ENCODE measurements at regions not wholly inside any gene's neighbourhood (a gene's known extent, or its start where the extent isn't known, plus 50 kb on each side); places are given as distances from the start of the nearest gene placed in this dataset.

DNA sequence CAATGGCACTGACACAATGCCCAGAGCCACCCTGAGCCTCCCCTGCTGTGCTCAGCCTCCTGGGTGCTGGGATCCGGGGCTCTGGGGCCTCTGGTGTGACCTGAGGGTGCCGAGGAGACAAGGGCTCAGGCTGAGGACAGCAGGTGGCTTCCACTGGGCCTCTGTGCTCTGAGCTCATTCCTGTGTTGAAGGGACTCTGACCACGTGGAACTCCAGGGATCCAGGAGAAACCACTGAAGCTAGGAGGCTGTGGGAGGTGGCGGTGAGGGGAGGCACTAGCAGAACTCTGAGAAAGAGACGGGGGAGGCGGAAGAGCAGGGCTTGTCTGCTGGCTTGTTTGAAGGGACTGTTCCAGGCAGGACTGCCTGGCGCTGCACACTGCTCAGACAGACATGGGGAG lies 318.7 kb upstream of the IRX1 start:
- Histone ChIP-seq H3K27ac (no peak overlapping the region), H3K27me3 (replicated peaks; ENCODE audit: insufficient read depth) (no peaks in the 10 kb centered on the region), H3K4me1 (ENCODE audit: control insufficient read depth in 1 of 2, low read depth in 2 of 2) (no peaks in the 10 kb centered on the region), H3K36me3 (no peaks in the 10 kb centered on the region), H3K9me3 (no peaks in the 10 kb centered on the region), H3K4me3 (no peak overlapping the region)
- TF ChIP-seq, protein P1, sequence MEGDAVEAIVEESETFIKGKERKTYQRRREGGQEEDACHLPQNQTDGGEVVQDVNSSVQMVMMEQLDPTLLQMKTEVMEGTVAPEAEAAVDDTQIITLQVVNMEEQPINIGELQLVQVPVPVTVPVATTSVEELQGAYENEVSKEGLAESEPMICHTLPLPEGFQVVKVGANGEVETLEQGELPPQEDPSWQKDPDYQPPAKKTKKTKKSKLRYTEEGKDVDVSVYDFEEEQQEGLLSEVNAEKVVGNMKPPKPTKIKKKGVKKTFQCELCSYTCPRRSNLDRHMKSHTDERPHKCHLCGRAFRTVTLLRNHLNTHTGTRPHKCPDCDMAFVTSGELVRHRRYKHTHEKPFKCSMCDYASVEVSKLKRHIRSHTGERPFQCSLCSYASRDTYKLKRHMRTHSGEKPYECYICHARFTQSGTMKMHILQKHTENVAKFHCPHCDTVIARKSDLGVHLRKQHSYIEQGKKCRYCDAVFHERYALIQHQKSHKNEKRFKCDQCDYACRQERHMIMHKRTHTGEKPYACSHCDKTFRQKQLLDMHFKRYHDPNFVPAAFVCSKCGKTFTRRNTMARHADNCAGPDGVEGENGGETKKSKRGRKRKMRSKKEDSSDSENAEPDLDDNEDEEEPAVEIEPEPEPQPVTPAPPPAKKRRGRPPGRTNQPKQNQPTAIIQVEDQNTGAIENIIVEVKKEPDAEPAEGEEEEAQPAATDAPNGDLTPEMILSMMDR (IDR thresholded peaks at IDR 0.05), result no peak
- no peak for ATAC-seq (ENCODE audit: insufficient number of reproducible peaks, low FRiP score, low read depth)
- DNase-seq (ENCODE audit: low spot score), result no peak

DNA sequence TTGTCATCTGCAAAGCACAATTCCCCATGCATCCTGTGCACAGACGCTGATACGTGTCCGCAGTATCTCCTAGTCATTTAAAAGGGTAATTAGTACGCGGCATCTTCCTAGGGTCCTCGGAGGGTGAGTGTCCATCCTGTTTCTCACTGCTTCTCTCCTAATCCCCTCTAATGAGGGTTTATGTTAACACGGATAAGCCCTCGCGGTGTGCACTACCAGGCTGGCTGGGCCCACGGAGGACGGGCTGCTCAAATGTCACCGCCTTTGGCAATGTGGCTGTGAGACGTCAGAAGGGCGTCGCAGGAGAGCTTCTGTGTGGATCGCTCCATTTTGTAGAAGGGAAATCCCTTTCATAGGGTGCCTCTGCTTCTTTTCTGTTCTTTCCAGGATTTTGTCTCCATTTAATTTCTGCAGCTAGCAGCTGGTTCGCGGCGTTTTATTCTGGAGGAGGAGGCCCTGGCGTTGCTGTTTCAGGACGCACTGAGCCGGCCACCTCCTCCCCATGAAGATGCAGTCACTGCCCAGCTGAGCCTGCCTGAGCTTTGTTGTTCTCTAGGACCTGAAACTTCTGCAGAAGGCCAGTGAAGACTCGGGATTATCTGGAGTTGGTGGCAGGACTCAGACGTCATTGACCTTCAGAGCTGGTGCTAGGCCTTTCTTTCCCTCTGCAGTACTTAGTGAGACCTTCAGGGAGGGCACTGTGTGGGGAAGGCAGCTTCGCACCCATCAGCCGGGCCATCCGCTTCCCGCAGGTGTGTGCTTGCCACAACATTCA lies 326.1 kb upstream of the IRX1 start:
- no peak overlapping the region for H3K27ac ChIP-seq
- no peak for ATAC-seq (ENCODE audit: insufficient number of reproducible peaks, low FRiP score, low read depth)
- TF ChIP-seq, protein P1 (IDR thresholded peaks at IDR 0.05), result no peak
- H3K36me3 ChIP-seq, result no peaks in the 10 kb centered on the region
- H3K4me3 ChIP-seq, result no peak overlapping the region
- DNase-seq (ENCODE audit: low spot score), result no peak
- H3K27me3 ChIP-seq (replicated peaks; ENCODE audit: insufficient read depth), result no peaks in the 10 kb centered on the region
- H3K9me3 ChIP-seq, result no peaks in the 10 kb centered on the region
- no peaks in the 10 kb centered on the region for H3K4me1 ChIP-seq (ENCODE audit: control insufficient read depth in 1 of 2, low read depth in 2 of 2)

DNA sequence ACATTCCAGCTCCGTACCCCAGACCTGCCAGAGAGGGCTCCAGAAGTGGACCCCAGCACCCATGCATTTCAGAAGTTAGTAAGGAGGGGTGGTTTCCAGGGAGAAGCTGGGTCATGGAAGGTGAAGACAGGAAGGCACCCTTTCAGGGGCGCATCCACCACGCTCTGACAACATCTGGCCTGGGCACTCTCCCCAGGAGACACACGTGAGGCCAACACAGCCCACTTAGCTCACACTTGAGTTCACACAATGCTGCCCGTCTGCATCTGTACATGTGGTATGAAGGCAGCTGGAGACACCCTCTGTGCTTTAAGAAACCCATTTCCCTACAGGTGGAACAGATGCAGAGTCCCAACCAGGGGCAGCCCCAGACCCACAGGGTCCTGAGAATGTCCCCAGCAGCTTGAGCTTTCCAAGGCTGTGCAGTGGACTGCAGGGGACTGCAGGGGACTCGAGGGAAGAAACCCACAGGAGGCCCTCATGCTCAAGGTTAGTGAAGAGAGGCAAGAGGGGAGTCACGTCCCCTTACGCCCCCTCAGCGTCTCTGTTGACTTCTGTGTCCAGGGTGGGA lies 326.8 kb upstream of the IRX1 start:
- no peak for ATAC-seq (ENCODE audit: insufficient number of reproducible peaks, low FRiP score, low read depth)
- H3K27me3 ChIP-seq (replicated peaks; ENCODE audit: insufficient read depth), result no peaks in the 10 kb centered on the region
- no peak overlapping the region for H3K27ac ChIP-seq
- no peak overlapping the region for H3K4me3 ChIP-seq
- TF ChIP-seq, protein P1 (IDR thresholded peaks at IDR 0.05), result no peak
- DNase-seq (ENCODE audit: low spot score), result no peak
- no peaks in the 10 kb centered on the region for H3K36me3 ChIP-seq
- H3K4me1 ChIP-seq (ENCODE audit: control insufficient read depth in 1 of 2, low read depth in 2 of 2), result no peaks in the 10 kb centered on the region
- no peaks in the 10 kb centered on the region for H3K9me3 ChIP-seq

DNA sequence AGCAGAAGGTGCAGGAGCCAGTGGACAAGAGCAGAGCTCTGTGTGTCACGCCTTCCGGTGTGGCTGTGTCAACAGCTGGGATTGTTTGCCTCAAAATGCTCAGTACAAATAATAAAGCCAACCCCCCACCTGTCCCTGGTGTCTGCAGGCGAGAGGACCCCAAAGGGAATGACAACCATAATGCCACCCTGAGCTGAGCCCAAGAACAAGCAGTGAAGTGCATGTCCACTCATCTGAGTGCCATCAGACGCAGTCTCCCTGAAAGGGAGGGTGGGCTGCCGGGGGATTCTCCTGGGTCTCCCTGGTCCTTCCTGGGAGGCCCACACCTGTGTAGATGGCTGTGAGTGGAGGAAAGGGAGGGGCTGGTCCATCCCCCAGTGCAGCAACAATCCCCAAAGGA lies 328.8 kb upstream of the IRX1 start:
- TF ChIP-seq, protein P1 (IDR thresholded peaks at IDR 0.05), result no peak
- DNase-seq (ENCODE audit: low spot score), result no peak

DNA sequence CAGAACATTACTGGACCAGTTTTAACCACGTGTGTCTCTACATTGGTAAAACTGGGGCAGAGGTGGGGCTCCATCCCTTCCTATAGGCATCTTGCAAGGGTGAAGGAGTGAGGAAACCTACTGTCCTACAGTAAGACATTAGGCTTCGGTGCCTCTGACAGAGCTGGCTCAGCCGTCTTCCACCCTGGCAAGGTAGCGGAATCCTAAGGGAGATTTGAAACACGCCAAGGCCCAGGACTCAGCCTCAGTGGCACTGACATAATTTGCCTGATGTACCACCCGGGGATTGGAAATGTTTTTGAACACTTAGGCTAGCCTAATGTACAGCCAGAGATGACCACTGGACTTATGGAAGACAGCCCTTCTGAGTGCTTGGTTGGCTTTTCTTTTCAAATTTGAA lies 329.7 kb upstream of the IRX1 start:
- ATAC-seq (ENCODE audit: insufficient number of reproducible peaks, low FRiP score, low read depth), result no peak
- H3K4me3 ChIP-seq, result no peak overlapping the region

More for the DNA sequence above, 328.8 kb upstream of the IRX1 start:
- Histone ChIP-seq H3K27ac (no peak overlapping the region), H3K9me3 (no peaks in the 10 kb centered on the region), H3K4me1 (ENCODE audit: control insufficient read depth in 1 of 2, low read depth in 2 of 2) (no peaks in the 10 kb centered on the region), H3K27me3 (replicated peaks; ENCODE audit: insufficient read depth) (no peaks in the 10 kb centered on the region), H3K4me3 (no peak overlapping the region), H3K36me3 (no peaks in the 10 kb centered on the region)
- ATAC-seq (ENCODE audit: insufficient number of reproducible peaks, low FRiP score, low read depth), result no peak

More for the DNA sequence above, 329.7 kb upstream of the IRX1 start:
- no peak for DNase-seq (ENCODE audit: low spot score)
- H3K9me3 ChIP-seq, result no peaks in the 10 kb centered on the region
- TF ChIP-seq, protein P1 (IDR thresholded peaks at IDR 0.05), result no peak
- no peaks in the 10 kb centered on the region for H3K27me3 ChIP-seq (replicated peaks; ENCODE audit: insufficient read depth)
- no peaks in the 10 kb centered on the region for H3K36me3 ChIP-seq
- H3K27ac ChIP-seq, result no peak overlapping the region
- H3K4me1 ChIP-seq (ENCODE audit: control insufficient read depth in 1 of 2, low read depth in 2 of 2), result no peaks in the 10 kb centered on the region
